SH-SY5Y (cell line): ENCODE measurements at regions not wholly inside any gene's neighbourhood (a gene's known extent, or its start where the extent isn't known, plus 50 kb on each side); places are given as distances from the start of the nearest gene placed in this dataset.

Experiments used
- GATA2 ChIP-seq: IDR thresholded peaks from 2 replicates; pipeline ENCODE4 v1.6.1; 2011; ENCODE audit warnings: mild to moderate bottlenecking, low read depth, low read length
- GATA3 ChIP-seq: IDR thresholded peaks from 2 replicates; pipeline ENCODE4 v1.6.1; 2011; ENCODE audit warnings: low read depth, mild to moderate bottlenecking, low read length, moderate library complexity

- TF ChIP-seq GATA2 (no peak), GATA3 (no peak)
Measured at GRCh38 chr2:863732-864450, 86.8 kb upstream of the SNTG2 start.
